BE2C (cell line): ENCODE measurements at regions not wholly inside any gene's neighbourhood (a gene's known extent, or its start where the extent isn't known, plus 50 kb on each side); places are given as distances from the start of the nearest gene placed in this dataset.
"Not testable (repeated sequence)": the region's sequence is repeated elsewhere in the genome, so short reads cannot be mapped to it uniquely, and the experiment has no call there.

Experiments used
- DNase-seq: peaks from one replicate; pipeline ENCODE4 v3.0.0-alpha.2; 2020
- H3K27me3 ChIP-seq: fragments of 250-450 bp; sonication (Bioruptor Pico); 2 replicates; pipeline ENCODE4 v1.5.1; 2020; ENCODE audit warnings: mild to moderate bottlenecking
- H3K36me3 ChIP-seq: fragments of 250-450 bp; sonication (Bioruptor Pico); 2 replicates; pipeline ENCODE4 v1.5.1; 2020; ENCODE audit warnings: mild to moderate bottlenecking
- H3K4me1 ChIP-seq: fragments of 250-450 bp; sonication (Bioruptor Pico); 2 replicates; pipeline ENCODE4 v1.5.1; 2020
- H3K4me3 ChIP-seq: 2 replicates; pipeline ENCODE4 v1.5.1; 2011; ENCODE audit warnings: low read depth, low read length
- H3K9me3 ChIP-seq: fragments of 250-450 bp; sonication (Bioruptor Pico); 2 replicates; pipeline ENCODE4 v1.5.1; 2020
- CTCF ChIP-seq: IDR thresholded peaks from 2 replicates; pipeline ENCODE4 v1.5.1; 2012; ENCODE audit warnings: mild to moderate bottlenecking, low read depth, low read length

GRCh38 chr13:111058796-111059506 lies 56.2 kb upstream of the ARHGEF7 start:
- no peak for DNase-seq
- Histone ChIP-seq H3K9me3 (no peaks in the 10 kb centered on the region), H3K27me3 (peaks cover 2% of the 10 kb centered on the region)

DNA sequence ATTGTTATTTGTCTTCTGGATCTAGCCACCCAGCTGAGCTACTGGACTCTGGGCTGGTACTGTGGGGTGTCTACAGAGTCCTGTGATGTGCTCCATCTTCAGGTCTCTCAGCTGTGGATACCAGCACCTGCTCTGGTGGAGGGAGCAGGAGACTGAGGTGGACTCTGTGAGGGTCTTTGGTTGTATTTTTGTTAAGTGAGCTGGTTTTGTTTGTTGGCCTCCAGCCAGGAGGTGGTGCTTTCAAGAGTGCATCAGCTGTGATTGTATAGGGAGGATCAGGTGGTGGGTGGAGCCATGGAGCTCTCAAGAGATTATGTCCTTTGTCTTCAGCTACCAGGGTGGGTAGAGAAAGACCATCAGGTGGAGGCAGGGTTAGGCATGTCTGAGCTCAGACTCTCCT lies 56.8 kb upstream of the ARHGEF7 start:
- not testable (repeated sequence) for H3K4me1 ChIP-seq, DNase-seq, H3K27me3 ChIP-seq, H3K9me3 ChIP-seq, H3K4me3 ChIP-seq, H3K36me3 ChIP-seq

More at GRCh38 chr13:111058796-111059506, 56.2 kb upstream of the ARHGEF7 start:
- TF ChIP-seq CTCF: no peak
- H3K4me3 ChIP-seq: no peak overlapping the region
- no peaks in the 10 kb centered on the region for H3K4me1 ChIP-seq
- H3K36me3 ChIP-seq: no peaks in the 10 kb centered on the region

- not testable (repeated sequence) for H3K36me3 ChIP-seq, H3K27me3 ChIP-seq, H3K4me3 ChIP-seq, H3K9me3 ChIP-seq, H3K4me1 ChIP-seq
- peak; percentile 30 for DNase-seq
Observed at GRCh38 chr13:111051726-111052232, 63.3 kb upstream of the ARHGEF7 start.

GRCh38 chr13:111051041-111051725 lies 63.9 kb upstream of the ARHGEF7 start:
- Histone ChIP-seq H3K4me3 (no peak overlapping the region), H3K27me3 (peaks cover 8% of the 10 kb centered on the region), H3K36me3 (no peaks in the 10 kb centered on the region), H3K4me1 (no peaks in the 10 kb centered on the region), H3K9me3 (no peaks in the 10 kb centered on the region)
- no peak for TF ChIP-seq CTCF
- DNase-seq: no peak

GRCh38 chr13:111050539-111050879 lies 64.6 kb upstream of the ARHGEF7 start:
- Histone ChIP-seq H3K4me1 (no peaks in the 10 kb centered on the region), H3K9me3 (no peaks in the 10 kb centered on the region), H3K36me3 (no peaks in the 10 kb centered on the region), H3K27me3 (peaks cover 8% of the 10 kb centered on the region), H3K4me3 (no peak overlapping the region)
- TF ChIP-seq CTCF: no peak
- no peak for DNase-seq

- Histone ChIP-seq H3K4me1 (no peaks in the 10 kb centered on the region), H3K36me3 (no peaks in the 10 kb centered on the region), H3K4me3 (no peak overlapping the region), H3K27me3 (peaks cover 8% of the 10 kb centered on the region), H3K9me3 (no peaks in the 10 kb centered on the region)
- peak; percentile 25; the same call in 1 of the 2 replicates for TF ChIP-seq CTCF
- no peak for DNase-seq
Observed at GRCh38 chr13:111049791-111050538, 65.1 kb upstream of the ARHGEF7 start.

- TF ChIP-seq CTCF: no peak
- Histone ChIP-seq H3K27me3 (peaks cover 8% of the 10 kb centered on the region), H3K4me3 (no peak overlapping the region), H3K9me3 (no peaks in the 10 kb centered on the region), H3K36me3 (no peaks in the 10 kb centered on the region), H3K4me1 (no peaks in the 10 kb centered on the region)
- no peak for DNase-seq
Observed at GRCh38 chr13:111048387-111048786, 66.7 kb upstream of the ARHGEF7 start.
